HepG2 (cell line): ENCODE measurements at regions not wholly inside any gene's neighbourhood (a gene's known extent, or its start where the extent isn't known, plus 50 kb on each side); places are given as distances from the start of the nearest gene placed in this dataset.

Source experiments
- ATF7 ChIP-seq, 2 experiments: fragments of 450-650 bp in 1 of 2; sonication (generic) in 1 of 2; formaldehyde crosslinking in 1 of 2; IDR thresholded peaks; 2 replicates each; pipeline versions ENCODE4 v1.4.0 to v1.6.1; 2016 to 2020; ENCODE audit warnings: antibody characterized with exemption in 1 of 2, mild to moderate bottlenecking in 1 of 2, missing genetic modification reagents in 1 of 2
- BHLHE40 ChIP-seq: IDR thresholded peaks from 2 replicates; pipeline ENCODE4 v1.6.1; 2011; ENCODE audit warnings: low read length, improper control_type of control experiment
- CTCF ChIP-seq: sonication (generic); formaldehyde crosslinking; IDR thresholded peaks from 2 replicates; pipeline ENCODE4 v1.5.0; 2020; ENCODE audit warnings: mild to moderate bottlenecking, missing genetic modification reagents, moderate library complexity
- MEIS2 ChIP-seq: sonication (generic); formaldehyde crosslinking; IDR thresholded peaks from 2 replicates; pipeline ENCODE4 v1.9.0; 2021; ENCODE audit warnings: mild to moderate bottlenecking, missing genetic modification reagents
- SP1 ChIP-seq, 2 experiments: fragments of 450-650 bp in 1 of 2; sonication (generic) in 1 of 2; formaldehyde crosslinking in 1 of 2; IDR thresholded peaks; 2 replicates each; pipeline versions ENCODE4 v1.4.0 to v1.6.1; 2016 to 2020; ENCODE audit warnings: missing genetic modification reagents in 1 of 2
- TGIF2 ChIP-seq: IDR thresholded peaks from 2 replicates; pipeline ENCODE4 v1.6.1; 2016; ENCODE audit warnings: control low read depth, missing compliant biosample characterization
- ZBTB8A ChIP-seq: sonication (generic); formaldehyde crosslinking; IDR thresholded peaks from 2 replicates; pipeline ENCODE4 v1.4.0; 2020; ENCODE audit warnings: mild to moderate bottlenecking, low read depth, missing genetic modification reagents, borderline replicate concordance
- ZFY ChIP-seq: sonication (generic); formaldehyde crosslinking; IDR thresholded peaks from 2 replicates; pipeline ENCODE4 v1.4.0; 2020; ENCODE audit warnings: missing genetic modification reagents
- ZNF331 ChIP-seq: sonication (generic); formaldehyde crosslinking; IDR thresholded peaks from 2 replicates; pipeline ENCODE4 v1.4.0; 2020; ENCODE audit warnings: missing genetic modification reagents
- TF ChIP-seq, protein P1 (sequence below): sonication (generic); formaldehyde crosslinking; conservative IDR thresholded peaks from 2 replicates; pipeline ENCODE4 v1.8.1; 2023; ENCODE audit warnings: missing genetic modification reagents
- TF ChIP-seq, protein P2 (sequence below): sonication (generic); formaldehyde crosslinking; IDR thresholded peaks from 2 replicates; pipeline ENCODE4 v1.4.0; 2020; ENCODE audit warnings: missing genetic modification reagents
- TF ChIP-seq, protein P3 (sequence below), 2 experiments: sonication (generic) in 1 of 2; formaldehyde crosslinking in 1 of 2; IDR thresholded peaks; 2 replicates each; pipeline versions ENCODE4 v1.5.1 to v1.6.1; 2011 to 2020; ENCODE audit warnings: borderline replicate concordance in 1 of 2, low read depth in 1 of 2, low read length in 1 of 2, mild to moderate bottlenecking in 1 of 2, missing genetic modification reagents in 1 of 2, moderate library complexity in 1 of 2

DNA sequence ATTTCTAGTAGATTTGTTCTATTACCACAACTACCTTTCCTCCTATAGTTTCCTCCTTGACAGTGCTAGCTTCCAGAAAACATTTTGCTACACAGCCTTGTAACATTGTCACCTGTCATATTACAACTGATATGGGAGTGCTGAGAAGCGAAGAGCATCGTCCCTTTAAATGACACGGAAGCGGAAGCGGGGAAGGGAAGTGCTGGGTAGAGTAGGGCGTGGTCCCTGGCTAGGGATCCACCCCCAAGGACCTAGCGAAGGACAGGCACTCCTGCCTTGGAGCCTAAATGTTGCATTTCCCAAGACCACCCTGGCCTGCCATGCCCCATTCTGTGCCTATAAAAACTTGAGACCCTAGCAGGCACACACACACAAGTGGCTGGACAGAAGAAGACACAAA, 57.4 kb upstream of the RANBP6 start:
- TF ChIP-seq ZNF331 (CRISPR knock-in tag) (no peak), CTCF (CRISPR knock-in tag) (no peak), TGIF2 (CRISPR knock-in tag) (no peak), MEIS2 (CRISPR knock-in tag) (no peak), ZBTB8A (CRISPR knock-in tag) (no peak), ZFY (CRISPR knock-in tag) (no peak), BHLHE40 (no peak), ATF7 (IDR thresholded peaks at IDR 0.05) (no peak), ATF7 (CRISPR knock-in tag; IDR thresholded peaks at IDR 0.05) (no peak), SP1 (IDR thresholded peaks at IDR 0.05) (no peak), SP1 (CRISPR knock-in tag; IDR thresholded peaks at IDR 0.05) (no peak)
- TF ChIP-seq, protein P1, sequence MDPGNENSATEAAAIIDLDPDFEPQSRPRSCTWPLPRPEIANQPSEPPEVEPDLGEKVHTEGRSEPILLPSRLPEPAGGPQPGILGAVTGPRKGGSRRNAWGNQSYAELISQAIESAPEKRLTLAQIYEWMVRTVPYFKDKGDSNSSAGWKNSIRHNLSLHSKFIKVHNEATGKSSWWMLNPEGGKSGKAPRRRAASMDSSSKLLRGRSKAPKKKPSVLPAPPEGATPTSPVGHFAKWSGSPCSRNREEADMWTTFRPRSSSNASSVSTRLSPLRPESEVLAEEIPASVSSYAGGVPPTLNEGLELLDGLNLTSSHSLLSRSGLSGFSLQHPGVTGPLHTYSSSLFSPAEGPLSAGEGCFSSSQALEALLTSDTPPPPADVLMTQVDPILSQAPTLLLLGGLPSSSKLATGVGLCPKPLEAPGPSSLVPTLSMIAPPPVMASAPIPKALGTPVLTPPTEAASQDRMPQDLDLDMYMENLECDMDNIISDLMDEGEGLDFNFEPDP (CRISPR knock-in tag) = no peak
- TF ChIP-seq, protein P2, sequence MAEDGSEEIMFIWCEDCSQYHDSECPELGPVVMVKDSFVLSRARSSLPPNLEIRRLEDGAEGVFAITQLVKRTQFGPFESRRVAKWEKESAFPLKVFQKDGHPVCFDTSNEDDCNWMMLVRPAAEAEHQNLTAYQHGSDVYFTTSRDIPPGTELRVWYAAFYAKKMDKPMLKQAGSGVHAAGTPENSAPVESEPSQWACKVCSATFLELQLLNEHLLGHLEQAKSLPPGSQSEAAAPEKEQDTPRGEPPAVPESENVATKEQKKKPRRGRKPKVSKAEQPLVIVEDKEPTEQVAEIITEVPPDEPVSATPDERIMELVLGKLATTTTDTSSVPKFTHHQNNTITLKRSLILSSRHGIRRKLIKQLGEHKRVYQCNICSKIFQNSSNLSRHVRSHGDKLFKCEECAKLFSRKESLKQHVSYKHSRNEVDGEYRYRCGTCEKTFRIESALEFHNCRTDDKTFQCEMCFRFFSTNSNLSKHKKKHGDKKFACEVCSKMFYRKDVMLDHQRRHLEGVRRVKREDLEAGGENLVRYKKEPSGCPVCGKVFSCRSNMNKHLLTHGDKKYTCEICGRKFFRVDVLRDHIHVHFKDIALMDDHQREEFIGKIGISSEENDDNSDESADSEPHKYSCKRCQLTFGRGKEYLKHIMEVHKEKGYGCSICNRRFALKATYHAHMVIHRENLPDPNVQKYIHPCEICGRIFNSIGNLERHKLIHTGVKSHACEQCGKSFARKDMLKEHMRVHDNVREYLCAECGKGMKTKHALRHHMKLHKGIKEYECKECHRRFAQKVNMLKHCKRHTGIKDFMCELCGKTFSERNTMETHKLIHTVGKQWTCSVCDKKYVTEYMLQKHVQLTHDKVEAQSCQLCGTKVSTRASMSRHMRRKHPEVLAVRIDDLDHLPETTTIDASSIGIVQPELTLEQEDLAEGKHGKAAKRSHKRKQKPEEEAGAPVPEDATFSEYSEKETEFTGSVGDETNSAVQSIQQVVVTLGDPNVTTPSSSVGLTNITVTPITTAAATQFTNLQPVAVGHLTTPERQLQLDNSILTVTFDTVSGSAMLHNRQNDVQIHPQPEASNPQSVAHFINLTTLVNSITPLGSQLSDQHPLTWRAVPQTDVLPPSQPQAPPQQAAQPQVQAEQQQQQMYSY = no peak
- TF ChIP-seq, protein P3, sequence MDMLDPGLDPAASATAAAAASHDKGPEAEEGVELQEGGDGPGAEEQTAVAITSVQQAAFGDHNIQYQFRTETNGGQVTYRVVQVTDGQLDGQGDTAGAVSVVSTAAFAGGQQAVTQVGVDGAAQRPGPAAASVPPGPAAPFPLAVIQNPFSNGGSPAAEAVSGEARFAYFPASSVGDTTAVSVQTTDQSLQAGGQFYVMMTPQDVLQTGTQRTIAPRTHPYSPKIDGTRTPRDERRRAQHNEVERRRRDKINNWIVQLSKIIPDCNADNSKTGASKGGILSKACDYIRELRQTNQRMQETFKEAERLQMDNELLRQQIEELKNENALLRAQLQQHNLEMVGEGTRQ (IDR thresholded peaks at IDR 0.05; ENCODE audit: low read depth, low read length) = no peak
- TF ChIP-seq, protein P3 (CRISPR knock-in tag; IDR thresholded peaks at IDR 0.05; ENCODE audit: borderline replicate concordance) = no peak
